ENCODE measurements at regions not wholly inside any gene's neighbourhood (a gene's known extent, or its start where the extent isn't known, plus 50 kb on each side); places are given as distances from the start of the nearest gene placed in this dataset.

- no peak overlapping the region for H3K27ac Mint-ChIP-seq
- no peaks in the 10 kb centered on the region for H3K4me1 Mint-ChIP-seq (ENCODE audit: low read depth)
Observed at GRCh38 chr18:32598144-32598543, 127.5 kb upstream of the GAREM1 start.

GRCh38 chr18:32596501-32596900 is 125.8 kb upstream of the GAREM1 start:
- H3K4me1 Mint-ChIP-seq (ENCODE audit: low read depth): no peaks in the 10 kb centered on the region
- ChIA-PET CTCF (interaction anchor here (1.0 kb wide), 1 partner anchor 8 kb away, joined by 3 read pairs; no protein-coding TSS in a partner anchor), POLR2A (no interaction called here)
- no peak for TF ChIP-seq CTCF (IDR thresholded peaks at IDR 0.05)
- no peak for ATAC-seq (ENCODE audit: poor library complexity)
- no peaks in the 10 kb centered on the region for H3K36me3 Mint-ChIP-seq (ENCODE audit: low read depth)
- no peak overlapping the region for H3K4me3 ChIP-seq (ENCODE audit: low read length)
- no peak for DNase-seq
- intact Hi-C loops (cut with DNase I, micrococcal nuclease): no loop called here
- no peaks in the 10 kb centered on the region for H3K4me1 ChIP-seq (ENCODE audit: insufficient read depth, low read length)
- peaks cover 3% of the 10 kb centered on the region for H3K9me3 Mint-ChIP-seq
- H3K27me3 ChIP-seq (ENCODE audit: control insufficient read depth in 1 of 2, insufficient read depth in 2 of 2, low read length in 2 of 2): no peaks in the 10 kb centered on the region
- no peak overlapping the region for H3K27ac Mint-ChIP-seq
- no peak overlapping the region for H3K4me3 Mint-ChIP-seq
- H3K36me3 ChIP-seq (ENCODE audit: insufficient read depth, low read length): no peaks in the 10 kb centered on the region
- H3K27me3 Mint-ChIP-seq: peaks cover 5% of the 10 kb centered on the region
- no peak overlapping the region for H3K27ac ChIP-seq (ENCODE audit: low read depth in 1 of 2, low read length in 2 of 2)
- H3K9me3 ChIP-seq (ENCODE audit: control insufficient read depth in 1 of 2, insufficient read depth in 1 of 2, low read length in 2 of 2): peaks cover 0 to 5% of the 10 kb centered on the region in 2 experiments

More at GRCh38 chr18:32598144-32598543, 127.5 kb upstream of the GAREM1 start:
- H3K9me3 ChIP-seq (ENCODE audit: control insufficient read depth in 1 of 2, insufficient read depth in 1 of 2, low read length in 2 of 2): peaks cover 0 to 5% of the 10 kb centered on the region in 2 experiments
- TF ChIP-seq CTCF (IDR thresholded peaks at IDR 0.05): no peak
- ATAC-seq (ENCODE audit: poor library complexity) (no peak), DNase-seq (no peak)
- ChIA-PET POLR2A (no interaction called here), CTCF (no interaction called here)
- Mint-ChIP-seq H3K9me3 (peaks cover 6% of the 10 kb centered on the region), H3K27me3 (peaks cover under 1% of the 10 kb centered on the region), H3K36me3 (ENCODE audit: low read depth) (no peaks in the 10 kb centered on the region), H3K4me3 (no peak overlapping the region)
- no peak overlapping the region for H3K4me3 ChIP-seq (ENCODE audit: low read length)
- no peaks in the 10 kb centered on the region for H3K27me3 ChIP-seq (ENCODE audit: control insufficient read depth in 1 of 2, insufficient read depth in 2 of 2, low read length in 2 of 2)
- no peaks in the 10 kb centered on the region for H3K36me3 ChIP-seq (ENCODE audit: insufficient read depth, low read length)
- H3K27ac ChIP-seq (ENCODE audit: low read depth in 1 of 2, low read length in 2 of 2): no peak overlapping the region
- no peaks in the 10 kb centered on the region for H3K4me1 ChIP-seq (ENCODE audit: insufficient read depth, low read length)
- intact Hi-C loops (cut with DNase I, micrococcal nuclease): no loop called here

GRCh38 chr18:32595832-32596231 is 125.2 kb upstream of the GAREM1 start:
- H3K27ac Mint-ChIP-seq: no peak overlapping the region
- peaks cover 3% of the 10 kb centered on the region for H3K9me3 Mint-ChIP-seq
- no peaks in the 10 kb centered on the region for H3K36me3 Mint-ChIP-seq (ENCODE audit: low read depth)
- no peak overlapping the region for H3K4me3 Mint-ChIP-seq
- Histone ChIP-seq H3K4me1 (ENCODE audit: insufficient read depth, low read length) (no peaks in the 10 kb centered on the region), H3K9me3 (ENCODE audit: control insufficient read depth in 1 of 2, insufficient read depth in 1 of 2, low read length in 2 of 2) (peaks cover 0 to 5% of the 10 kb centered on the region in 2 experiments), H3K27me3 (ENCODE audit: control insufficient read depth in 1 of 2, insufficient read depth in 2 of 2, low read length in 2 of 2) (no peaks in the 10 kb centered on the region), H3K27ac (ENCODE audit: low read depth in 1 of 2, low read length in 2 of 2) (no peak overlapping the region), H3K36me3 (ENCODE audit: insufficient read depth, low read length) (no peaks in the 10 kb centered on the region), H3K4me3 (ENCODE audit: low read length) (no peak overlapping the region)
- DNase-seq (no peak), ATAC-seq (ENCODE audit: poor library complexity) (no peak)
- intact Hi-C loops (cut with DNase I, micrococcal nuclease): no loop called here
- TF ChIP-seq CTCF (IDR thresholded peaks at IDR 0.05): no peak
- ChIA-PET POLR2A (no interaction called here), CTCF (no interaction called here)
- H3K4me1 Mint-ChIP-seq (ENCODE audit: low read depth): no peaks in the 10 kb centered on the region
- H3K27me3 Mint-ChIP-seq: peaks cover 5% of the 10 kb centered on the region
